Progenitor cell of endocrine pancreas (in vitro differentiated cells): ENCODE measurements at regions not wholly inside any gene's neighbourhood (a gene's known extent, or its start where the extent isn't known, plus 50 kb on each side); places are given as distances from the start of the nearest gene placed in this dataset.

Source experiments
- DNase-seq: peaks from one replicate; pipeline ENCODE4 v3.0.0; 2021; ENCODE audit warnings: low spot score; ENCODE audit not compliant: unreplicated experiment
- H3K27ac Mint-ChIP-seq: 2 replicates; pipeline ENCODE4 v1.8.0; 2021; ENCODE audit warnings: mild to moderate bottlenecking, moderate library complexity, mixed read lengths
- H3K27me3 Mint-ChIP-seq: 2 replicates; pipeline ENCODE4 v1.8.0; 2021; ENCODE audit warnings: mixed read lengths
- H3K36me3 Mint-ChIP-seq: 2 replicates; pipeline ENCODE4 v1.8.0; 2022; ENCODE audit warnings: mixed read lengths; ENCODE audit not compliant: insufficient read depth
- H3K4me1 Mint-ChIP-seq: 2 replicates; pipeline ENCODE4 v1.8.0; 2021; ENCODE audit warnings: low read depth, mixed read lengths
- H3K4me3 Mint-ChIP-seq: 2 replicates; pipeline ENCODE4 v1.8.0; 2021; ENCODE audit warnings: low read depth, mild to moderate bottlenecking, moderate library complexity, mixed read lengths
- H3K9me3 Mint-ChIP-seq: 2 replicates; pipeline ENCODE4 v1.8.0; 2021; ENCODE audit warnings: low read depth, mixed read lengths
- TF ChIP-seq, protein P1 (sequence below): fragments of 200-600 bp; sonication (generic); IDR thresholded peaks from one replicate; pipeline ENCODE4 v1.5.0; 2021; ENCODE audit warnings: antibody characterized with exemption, mild to moderate bottlenecking; ENCODE audit not compliant: unreplicated experiment

DNA sequence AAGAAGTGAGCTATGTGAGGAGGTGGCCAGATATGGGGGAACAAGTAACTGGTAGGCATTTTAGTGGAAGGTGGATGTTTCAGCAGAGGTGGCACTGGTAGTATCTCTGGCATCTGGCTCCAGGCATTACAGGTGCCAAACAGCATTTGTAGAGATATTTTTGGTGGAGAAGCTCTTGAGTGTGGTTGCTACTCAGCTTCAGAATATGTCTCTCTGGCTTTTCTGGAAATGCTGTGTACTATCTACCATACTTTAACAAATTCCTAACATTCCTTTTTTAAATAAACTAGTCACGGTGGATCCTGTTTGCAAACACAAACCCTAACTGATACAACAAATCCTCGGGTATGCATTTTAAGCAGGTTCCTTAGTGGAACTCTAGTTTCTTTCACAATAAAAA is 128.0 kb downstream of the BARX2 start:
- peaks cover 2% of the 10 kb centered on the region for H3K4me1 Mint-ChIP-seq
- no peak overlapping the region for H3K4me3 Mint-ChIP-seq
- TF ChIP-seq, protein P1, sequence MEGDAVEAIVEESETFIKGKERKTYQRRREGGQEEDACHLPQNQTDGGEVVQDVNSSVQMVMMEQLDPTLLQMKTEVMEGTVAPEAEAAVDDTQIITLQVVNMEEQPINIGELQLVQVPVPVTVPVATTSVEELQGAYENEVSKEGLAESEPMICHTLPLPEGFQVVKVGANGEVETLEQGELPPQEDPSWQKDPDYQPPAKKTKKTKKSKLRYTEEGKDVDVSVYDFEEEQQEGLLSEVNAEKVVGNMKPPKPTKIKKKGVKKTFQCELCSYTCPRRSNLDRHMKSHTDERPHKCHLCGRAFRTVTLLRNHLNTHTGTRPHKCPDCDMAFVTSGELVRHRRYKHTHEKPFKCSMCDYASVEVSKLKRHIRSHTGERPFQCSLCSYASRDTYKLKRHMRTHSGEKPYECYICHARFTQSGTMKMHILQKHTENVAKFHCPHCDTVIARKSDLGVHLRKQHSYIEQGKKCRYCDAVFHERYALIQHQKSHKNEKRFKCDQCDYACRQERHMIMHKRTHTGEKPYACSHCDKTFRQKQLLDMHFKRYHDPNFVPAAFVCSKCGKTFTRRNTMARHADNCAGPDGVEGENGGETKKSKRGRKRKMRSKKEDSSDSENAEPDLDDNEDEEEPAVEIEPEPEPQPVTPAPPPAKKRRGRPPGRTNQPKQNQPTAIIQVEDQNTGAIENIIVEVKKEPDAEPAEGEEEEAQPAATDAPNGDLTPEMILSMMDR: no peak
- DNase-seq: no peak
- no peaks in the 10 kb centered on the region for H3K27me3 Mint-ChIP-seq
- no peaks in the 10 kb centered on the region for H3K36me3 Mint-ChIP-seq
- H3K27ac Mint-ChIP-seq: no peak overlapping the region
- H3K9me3 Mint-ChIP-seq: peaks cover 22% of the 10 kb centered on the region

DNA sequence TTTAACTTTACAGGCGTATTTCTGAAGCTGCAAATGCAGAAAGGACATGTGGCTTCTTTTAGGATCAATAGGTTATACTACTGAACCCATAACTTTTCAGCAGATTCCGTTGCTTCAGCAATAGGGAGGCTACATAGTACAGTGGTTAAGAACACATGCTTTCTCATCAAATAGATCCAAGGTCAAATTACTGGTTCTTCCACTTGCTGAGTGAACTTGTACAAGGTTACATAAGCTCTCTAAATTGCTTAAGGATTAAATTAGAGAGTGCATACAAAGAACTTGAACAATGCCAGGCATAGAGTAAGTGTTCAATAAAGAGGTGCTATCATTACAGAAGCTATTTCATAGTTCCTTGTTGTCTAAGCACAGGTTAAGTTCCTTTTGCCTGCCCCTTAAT is 129.6 kb downstream of the BARX2 start:
- Mint-ChIP-seq H3K4me1 (peaks cover 2% of the 10 kb centered on the region), H3K9me3 (peaks cover 20% of the 10 kb centered on the region)
- TF ChIP-seq, protein P1: no peak

DNA sequence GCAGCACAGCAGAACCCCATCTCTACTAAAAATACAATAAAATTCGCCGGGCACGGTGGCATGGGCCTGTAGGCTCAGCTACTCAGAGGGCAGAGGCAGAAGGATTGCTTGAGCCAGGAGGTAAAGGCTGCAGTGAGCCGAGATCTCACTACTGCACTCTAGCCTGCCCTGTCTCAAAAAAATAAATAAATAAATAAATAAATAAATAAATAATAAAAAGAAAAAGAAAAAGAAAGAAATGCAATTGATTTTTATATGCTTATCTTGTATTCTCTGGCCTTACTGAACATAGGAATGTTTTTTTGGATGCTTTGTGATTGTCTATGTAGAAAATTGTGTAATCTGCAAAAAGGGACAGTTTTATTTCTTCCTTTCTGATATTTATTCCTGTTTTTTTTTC is 132.5 kb downstream of the BARX2 start:
- no peak overlapping the region for H3K27ac Mint-ChIP-seq
- H3K36me3 Mint-ChIP-seq: no peaks in the 10 kb centered on the region
- peaks cover 2% of the 10 kb centered on the region for H3K4me1 Mint-ChIP-seq
- TF ChIP-seq, protein P1: no peak
- no peaks in the 10 kb centered on the region for H3K27me3 Mint-ChIP-seq
- peaks cover 14% of the 10 kb centered on the region for H3K9me3 Mint-ChIP-seq
- H3K4me3 Mint-ChIP-seq: no peak overlapping the region
- no peak for DNase-seq

More for the DNA sequence above, 129.6 kb downstream of the BARX2 start:
- DNase-seq: no peak
- H3K27ac Mint-ChIP-seq: no peak overlapping the region
- H3K4me3 Mint-ChIP-seq: no peak overlapping the region
- no peaks in the 10 kb centered on the region for H3K27me3 Mint-ChIP-seq
- H3K36me3 Mint-ChIP-seq: no peaks in the 10 kb centered on the region

DNA sequence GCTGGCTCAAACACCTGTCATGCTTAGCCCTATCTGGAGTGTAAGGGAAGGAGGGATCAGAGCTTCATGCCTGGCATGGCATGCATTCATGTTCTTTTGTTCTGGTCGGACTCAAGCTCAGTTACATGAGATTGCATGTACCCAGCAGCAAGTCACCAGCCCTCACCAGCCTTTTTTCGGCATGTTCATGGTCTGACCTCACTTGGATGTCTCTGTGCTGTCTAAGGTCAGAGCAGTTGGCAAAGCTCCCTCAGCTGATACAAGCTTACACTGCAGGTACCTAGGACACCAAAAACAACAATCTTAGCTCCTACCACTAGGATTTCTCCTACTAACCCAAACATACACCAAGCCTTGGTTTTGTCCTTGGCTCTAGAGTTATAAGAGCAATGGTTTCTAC is 152.6 kb downstream of the BARX2 start:
- no peaks in the 10 kb centered on the region for H3K9me3 Mint-ChIP-seq
- no peaks in the 10 kb centered on the region for H3K4me1 Mint-ChIP-seq
- peaks cover 11% of the 10 kb centered on the region for H3K27me3 Mint-ChIP-seq
- DNase-seq: no peak
- H3K36me3 Mint-ChIP-seq: no peaks in the 10 kb centered on the region
- no peak overlapping the region for H3K4me3 Mint-ChIP-seq
- TF ChIP-seq, protein P1: no peak
- H3K27ac Mint-ChIP-seq: no peak overlapping the region

DNA sequence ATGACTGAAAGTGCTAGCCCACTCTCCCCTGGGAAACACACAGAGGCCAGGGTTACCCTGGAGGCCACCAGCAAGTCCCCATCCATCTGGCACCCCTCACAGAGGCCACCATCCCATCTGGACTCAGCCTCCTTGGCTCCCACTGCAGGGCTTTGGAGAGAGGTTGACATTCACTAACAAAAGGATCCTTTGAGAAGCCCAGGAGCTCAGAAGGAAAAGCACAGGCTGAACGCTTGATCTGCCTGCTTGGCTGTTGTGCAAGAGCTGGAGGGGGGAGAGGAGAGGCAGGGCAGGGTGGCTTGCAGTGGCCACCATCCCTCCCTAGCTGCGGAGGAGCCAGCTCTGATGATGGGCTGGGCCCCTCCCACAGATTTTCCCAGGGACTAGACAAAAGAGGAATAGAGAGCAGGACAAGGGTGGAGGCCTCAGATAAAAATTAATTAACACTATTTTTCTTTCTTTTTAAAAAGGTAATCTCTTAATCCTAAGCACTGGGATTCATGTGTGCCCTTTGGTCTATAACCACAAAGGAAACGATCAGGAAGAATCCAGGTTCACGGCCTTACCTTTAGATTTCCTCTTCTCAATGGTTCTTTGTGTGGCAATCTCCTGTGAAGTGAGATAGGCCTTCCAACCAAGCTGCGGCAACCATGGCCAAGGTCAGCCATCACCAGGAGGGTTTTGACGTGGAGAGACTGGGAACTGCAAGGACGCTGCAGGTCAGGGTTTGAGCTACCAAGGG is 154.7 kb downstream of the BARX2 start:
- peaks cover 11% of the 10 kb centered on the region for H3K27me3 Mint-ChIP-seq
- no peak for DNase-seq
- H3K4me3 Mint-ChIP-seq: no peak overlapping the region
- H3K4me1 Mint-ChIP-seq: no peaks in the 10 kb centered on the region
- no peaks in the 10 kb centered on the region for H3K36me3 Mint-ChIP-seq
- TF ChIP-seq, protein P1: no peak
- H3K27ac Mint-ChIP-seq: no peak overlapping the region
- peaks cover 9% of the 10 kb centered on the region for H3K9me3 Mint-ChIP-seq
